GM19467 (cell line): ENCODE measurements at regions not wholly inside any gene's neighbourhood (a gene's known extent, or its start where the extent isn't known, plus 50 kb on each side); places are given as distances from the start of the nearest gene placed in this dataset.

Experiments
- ATAC-seq: cut with Tn5 transposase; IDR thresholded peaks from one replicate; pipeline ENCODE4 v1.9.1; 2021; ENCODE audit warnings: mild to moderate bottlenecking, moderate library complexity; ENCODE audit not compliant: unreplicated experiment

GRCh38 chr1:244106837-244107493, 55.9 kb downstream of the ZBTB18 start:
- no peak for ATAC-seq

- ATAC-seq = no peak
Measured at GRCh38 chr1:244111027-244111426, 59.9 kb downstream of the ZBTB18 start.

- ATAC-seq = no peak
Measured at GRCh38 chr1:244112041-244112440, 61.0 kb downstream of the ZBTB18 start.

- no peak for ATAC-seq
Measured at GRCh38 chr1:244112636-244113035, 61.6 kb downstream of the ZBTB18 start.

GRCh38 chr1:244113532-244114320, 62.6 kb downstream of the ZBTB18 start:
- no peak for ATAC-seq

GRCh38 chr1:244114892-244115291, 63.8 kb downstream of the ZBTB18 start:
- ATAC-seq = no peak

- no peak for ATAC-seq
Measured at GRCh38 chr1:244116946-244117345, 65.9 kb downstream of the ZBTB18 start.

- no peak for ATAC-seq
Measured at GRCh38 chr1:244118109-244118761, 67.2 kb downstream of the ZBTB18 start.

GRCh38 chr1:244128591-244129383, 77.7 kb downstream of the ZBTB18 start:
- no peak for ATAC-seq

- ATAC-seq = no peak
Measured at GRCh38 chr1:244137276-244137675, 86.2 kb downstream of the ZBTB18 start.

GRCh38 chr1:244137725-244138124, 86.6 kb downstream of the ZBTB18 start:
- ATAC-seq = no peak

- no peak for ATAC-seq
Measured at GRCh38 chr1:244138399-244138798, 87.3 kb downstream of the ZBTB18 start.

GRCh38 chr1:244139655-244140054, 88.6 kb downstream of the ZBTB18 start:
- no peak for ATAC-seq

GRCh38 chr1:244140420-244140819, 89.3 kb downstream of the ZBTB18 start:
- ATAC-seq = no peak

- no peak for ATAC-seq
Measured at GRCh38 chr1:244144053-244144452, 93.0 kb downstream of the ZBTB18 start.

GRCh38 chr1:244150071-244150470, 99.0 kb downstream of the ZBTB18 start:
- ATAC-seq = no peak

- no peak for ATAC-seq
Measured at GRCh38 chr1:244150665-244151064, 99.6 kb downstream of the ZBTB18 start.

GRCh38 chr1:244151537-244151936, 100.5 kb downstream of the ZBTB18 start:
- no peak for ATAC-seq

- no peak for ATAC-seq
Measured at GRCh38 chr1:244154508-244154871, 103.4 kb downstream of the ZBTB18 start.

- no peak for ATAC-seq
Measured at GRCh38 chr1:244154872-244155531, 103.9 kb downstream of the ZBTB18 start.

- ATAC-seq = no peak
Measured at GRCh38 chr1:244155661-244156060, 104.6 kb downstream of the ZBTB18 start.
